Right lobe of liver (tissue), 6 donors: ENCODE measurements at regions not wholly inside any gene's neighbourhood (a gene's known extent, or its start where the extent isn't known, plus 50 kb on each side); places are given as distances from the start of the nearest gene placed in this dataset.

ENCODE experiments used
- ATAC-seq, 4 donors: fragments of 200-7000 bp; cut with Tn5 transposase; one replicate each; pipeline ENCODE4 v1.9.1; 2020; ENCODE audit warnings: mild to moderate bottlenecking in 4 of 4, moderate library complexity in 4 of 4
- DNase-seq, 3 donors: peaks; one replicate each; pipeline ENCODE4 v3.0.0-alpha.2; 2020
- H3K27ac ChIP-seq, 3 donors: fragments of 200-600 bp; one replicate each; pipeline ENCODE4 v1.8.0; 2022
- H3K27me3 ChIP-seq, 2 donors: fragments of 200-600 bp; one replicate each; pipeline ENCODE4 v1.8.0; 2022
- H3K36me3 ChIP-seq, 4 donors: fragments of 200-600 bp; sonication (generic) in 1 of 4; one replicate each; pipeline versions ENCODE4 v1.5.1 to v1.8.0; 2017 to 2022; ENCODE audit warnings: control low read depth in 1 of 4
- H3K4me1 ChIP-seq, 4 donors: fragments of 200-600 bp; sonication (generic) in 1 of 4; one replicate each; pipeline versions ENCODE4 v1.5.1 to v1.8.0; 2017 to 2022; ENCODE audit warnings: control low read depth in 1 of 4
- H3K4me3 ChIP-seq, 3 donors: fragments of 200-600 bp; one replicate each; pipeline ENCODE4 v1.8.0; 2022
- H3K9me3 ChIP-seq, 4 donors: fragments of 200-600 bp; sonication (generic) in 1 of 4; one replicate each; pipeline versions ENCODE4 v1.5.1 to v1.8.0; 2017 to 2022; ENCODE audit warnings: control low read depth in 1 of 4
- POLR2A ChIP-seq: fragments of 450-650 bp; IDR thresholded peaks from one replicate; pipeline ENCODE4 v1.6.1; 2017; ENCODE audit warnings: antibody characterized with exemption, mild to moderate bottlenecking
- WGBS: methylation state at CpG from one replicate; pipeline ENCODE4 v1.1.6; 2018; ENCODE audit warnings: low coverage, low lambda C conversion rate; ENCODE audit not compliant: insufficient coverage; ENCODE audit errors: missing lambda C conversion rate; 5-methylcytosine and 5-hydroxymethylcytosine counted together
- intact Hi-C, 2 donors: fragments of 100-400 bp; cut with DNase I; formaldehyde crosslinking; loops; one replicate each; pipeline versions ENCODE4 v1.11.2 to v1.14.1; 2022
- TF ChIP-seq, protein P1 (sequence below), 4 donors: fragments of 200-600 bp in 3 of 4; fragments of 450-650 bp in 1 of 4; IDR thresholded peaks; one replicate each; pipeline versions ENCODE4 v1.5.1 to v1.8.0; 2016 to 2022; ENCODE audit warnings: antibody characterized with exemption in 4 of 4, mild to moderate bottlenecking in 2 of 4
- donor health status: DM: no; HTN: yes; CAD: no.
- donor health status: DM: no; HTN: no; CAD: no.
- donor health status: DM: no; HTN: no; CAD: no.
- donor health status: DM: no; HTN: yes; CAD: no.
- donor health status: DM: no; HTN: yes; CAD: no.

GRCh38 chr1:50279622-50280330 is 143.5 kb downstream of the DMRTA2 start:
- Histone ChIP-seq H3K36me3 (no peaks in the 10 kb centered on the region), H3K27me3 (no peaks in the 10 kb centered on the region), H3K4me3 (no peak overlapping the region), H3K9me3 (no peaks in the 10 kb centered on the region), H3K4me1 (no peaks in the 10 kb centered on the region), H3K27ac (no peak overlapping the region)
- ATAC-seq = no peak
- intact Hi-C loops = no loop called here
- 10% methylated on average over 7 of the region's 7 CpGs for WGBS
- TF ChIP-seq, protein P1, sequence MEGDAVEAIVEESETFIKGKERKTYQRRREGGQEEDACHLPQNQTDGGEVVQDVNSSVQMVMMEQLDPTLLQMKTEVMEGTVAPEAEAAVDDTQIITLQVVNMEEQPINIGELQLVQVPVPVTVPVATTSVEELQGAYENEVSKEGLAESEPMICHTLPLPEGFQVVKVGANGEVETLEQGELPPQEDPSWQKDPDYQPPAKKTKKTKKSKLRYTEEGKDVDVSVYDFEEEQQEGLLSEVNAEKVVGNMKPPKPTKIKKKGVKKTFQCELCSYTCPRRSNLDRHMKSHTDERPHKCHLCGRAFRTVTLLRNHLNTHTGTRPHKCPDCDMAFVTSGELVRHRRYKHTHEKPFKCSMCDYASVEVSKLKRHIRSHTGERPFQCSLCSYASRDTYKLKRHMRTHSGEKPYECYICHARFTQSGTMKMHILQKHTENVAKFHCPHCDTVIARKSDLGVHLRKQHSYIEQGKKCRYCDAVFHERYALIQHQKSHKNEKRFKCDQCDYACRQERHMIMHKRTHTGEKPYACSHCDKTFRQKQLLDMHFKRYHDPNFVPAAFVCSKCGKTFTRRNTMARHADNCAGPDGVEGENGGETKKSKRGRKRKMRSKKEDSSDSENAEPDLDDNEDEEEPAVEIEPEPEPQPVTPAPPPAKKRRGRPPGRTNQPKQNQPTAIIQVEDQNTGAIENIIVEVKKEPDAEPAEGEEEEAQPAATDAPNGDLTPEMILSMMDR (IDR thresholded peaks at IDR 0.05) = no peak
- TF ChIP-seq POLR2A = no peak
- DNase-seq = no peak

DNA sequence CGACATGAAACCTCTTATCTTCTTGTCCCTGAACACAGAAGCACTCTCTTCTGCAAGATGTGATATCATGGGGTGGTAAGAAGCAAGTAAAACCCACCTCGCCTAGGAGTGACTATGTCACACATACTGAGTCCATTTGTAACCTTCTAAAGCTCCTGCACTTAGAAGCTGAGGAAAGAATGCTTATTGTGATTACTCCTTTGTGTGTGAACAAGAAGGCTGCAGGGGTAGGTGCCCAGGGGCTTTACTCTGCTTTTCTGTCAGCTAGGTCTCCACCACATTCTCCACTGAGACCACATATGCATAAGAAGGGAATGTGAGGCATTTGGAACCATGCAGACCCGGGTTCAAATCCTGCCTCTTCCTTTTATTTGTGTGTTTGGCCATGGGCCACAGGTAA is 144.3 kb downstream of the DMRTA2 start:
- no peak for DNase-seq
- Histone ChIP-seq H3K36me3 (no peaks in the 10 kb centered on the region), H3K27ac (no peak overlapping the region), H3K9me3 (no peaks in the 10 kb centered on the region), H3K27me3 (no peaks in the 10 kb centered on the region), H3K4me1 (no peaks in the 10 kb centered on the region), H3K4me3 (no peak overlapping the region)
- 19% methylated on average over 3 of the region's 3 CpGs for WGBS
- intact Hi-C loops = no loop called here
- TF ChIP-seq POLR2A = no peak
- TF ChIP-seq, protein P1 (IDR thresholded peaks at IDR 0.05) = no peak
- no peak for ATAC-seq

DNA sequence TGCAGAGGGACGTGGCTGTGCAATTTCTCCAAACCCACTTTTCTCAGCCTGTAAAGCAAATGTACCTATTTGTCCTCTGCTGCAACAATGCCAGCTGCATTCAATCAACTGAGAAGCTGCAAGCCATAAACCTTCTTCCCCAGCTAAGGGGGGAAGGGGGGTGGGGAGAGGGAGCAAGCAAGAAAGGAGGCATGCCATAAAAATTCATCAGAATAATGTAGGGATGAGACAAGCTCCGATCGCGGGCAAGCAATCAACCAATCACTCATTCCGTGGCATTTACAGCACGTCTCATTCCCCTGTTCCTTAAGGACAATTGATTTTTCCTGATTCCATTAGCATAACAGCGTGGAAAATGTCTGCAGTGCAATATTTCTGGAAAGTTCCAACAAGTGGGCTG is 144.8 kb downstream of the DMRTA2 start:
- no peak for TF ChIP-seq POLR2A
- TF ChIP-seq, protein P1 (IDR thresholded peaks at IDR 0.05) = no peak
- Histone ChIP-seq H3K36me3 (no peaks in the 10 kb centered on the region), H3K27ac (no peak overlapping the region), H3K27me3 (no peaks in the 10 kb centered on the region), H3K9me3 (no peaks in the 10 kb centered on the region), H3K4me3 (no peak overlapping the region), H3K4me1 (no peaks in the 10 kb centered on the region)
- 36% methylated on average over 7 of the region's 7 CpGs for WGBS
- ATAC-seq = no peak
- DNase-seq = no peak
- intact Hi-C loops = no loop called here

- no peak overlapping the region for H3K27ac ChIP-seq
- no peak for TF ChIP-seq POLR2A
- TF ChIP-seq, protein P1 (IDR thresholded peaks at IDR 0.05) = no peak
- H3K4me3 ChIP-seq = no peak overlapping the region
- intact Hi-C loops = no loop called here
- ATAC-seq = no peak
- no peaks in the 10 kb centered on the region for H3K27me3 ChIP-seq
- 9% methylated on average over 9 of the region's 9 CpGs for WGBS
- H3K4me1 ChIP-seq = no peaks in the 10 kb centered on the region
- DNase-seq = no peak
- no peaks in the 10 kb centered on the region for H3K36me3 ChIP-seq
- H3K9me3 ChIP-seq = no peaks in the 10 kb centered on the region
Measured at GRCh38 chr1:50275566-50275965, 147.7 kb downstream of the DMRTA2 start.

GRCh38 chr1:50272912-50273311 is 150.3 kb downstream of the DMRTA2 start:
- Histone ChIP-seq H3K4me3 (no peak overlapping the region), H3K9me3 (no peaks in the 10 kb centered on the region), H3K4me1 (no peaks in the 10 kb centered on the region), H3K27ac (no peak overlapping the region), H3K27me3 (no peaks in the 10 kb centered on the region), H3K36me3 (no peaks in the 10 kb centered on the region)
- no peak for ATAC-seq
- intact Hi-C loops = no loop called here
- DNase-seq = no peak
- TF ChIP-seq POLR2A = no peak
- TF ChIP-seq, protein P1 (IDR thresholded peaks at IDR 0.05) = no peak
